Keratinocyte (primary cell): ENCODE measurements at regions not wholly inside any gene's neighbourhood (a gene's known extent, or its start where the extent isn't known, plus 50 kb on each side); places are given as distances from the start of the nearest gene placed in this dataset.

Source experiments
- DNase-seq: peaks from one replicate; pipeline ENCODE4 v3.0.0-alpha.2; 2011; ENCODE audit warnings: low read depth, missing footprints, low spot score
- FAIRE-seq: peaks from 2 replicates; lab custom pipeline; 2011; peaks lifted over from hg19 to GRCh38; lab: Jason Lieb, UNC
- H2AFZ ChIP-seq: 2 replicates; pipeline ENCODE4 v1.6.0; 2012; ENCODE audit warnings: low read length, control low read depth, inconsistent platforms; ENCODE audit not compliant: control insufficient read depth
- H3K27ac ChIP-seq: 2 replicates; pipeline ENCODE4 v1.5.1; 2011; ENCODE audit warnings: low read length; ENCODE audit not compliant: control insufficient read depth, insufficient read depth
- H3K27me3 ChIP-seq: 3 replicates; pipeline ENCODE4 v1.6.0; 2011; ENCODE audit warnings: low read length; ENCODE audit not compliant: control insufficient read depth, insufficient read depth; ENCODE audit errors: extremely low read depth
- H3K36me3 ChIP-seq, 2 experiments: 2 replicates in 1 of 2; 3 replicates in 1 of 2; pipeline ENCODE4 v1.5.1; 2011; ENCODE audit warnings: low read length in 2 of 2, mild to moderate bottlenecking in 1 of 2; ENCODE audit not compliant: control insufficient read depth in 2 of 2, insufficient read depth in 2 of 2; ENCODE audit errors: extremely low read depth in 1 of 2
- H3K4me1 ChIP-seq: 3 replicates; pipeline ENCODE4 v1.5.1; 2011; ENCODE audit warnings: low read length; ENCODE audit not compliant: control insufficient read depth, insufficient read depth; ENCODE audit errors: extremely low read depth
- H3K4me2 ChIP-seq: 3 replicates; pipeline ENCODE4 v1.6.0; 2011; ENCODE audit warnings: low read depth, low read length; ENCODE audit not compliant: control insufficient read depth, insufficient read depth; ENCODE audit errors: extremely low read depth
- H3K4me3 ChIP-seq, 3 experiments: fragments of 200-600 bp in 1 of 3; sonication (generic) in 1 of 3; 2 replicates in 2 of 3; 3 replicates in 1 of 3; pipeline ENCODE4 v1.5.1; 2011 to 2016; ENCODE audit warnings: low read length in 3 of 3, mild to moderate bottlenecking in 3 of 3, control low read depth in 2 of 3, inconsistent platforms in 1 of 3, low read depth in 1 of 3, mixed read lengths in 1 of 3, mixed run types in 1 of 3, moderate library complexity in 1 of 3; ENCODE audit not compliant: control insufficient read depth in 2 of 3, insufficient read depth in 2 of 3; ENCODE audit errors: extremely low read depth in 1 of 3
- H3K79me2 ChIP-seq: 2 replicates; pipeline ENCODE4 v1.6.0; 2012; ENCODE audit warnings: low read length; ENCODE audit not compliant: control insufficient read depth, insufficient read depth
- H3K9ac ChIP-seq: 3 replicates; pipeline ENCODE4 v1.6.0; 2011; ENCODE audit warnings: low read length; ENCODE audit not compliant: control insufficient read depth, insufficient read depth; ENCODE audit errors: extremely low read depth
- H3K9me1 ChIP-seq: 3 replicates; pipeline ENCODE4 v1.6.0; 2011; ENCODE audit warnings: low read length; ENCODE audit not compliant: control insufficient read depth, insufficient read depth; ENCODE audit errors: extremely low read depth
- H3K9me3 ChIP-seq: 2 replicates; pipeline ENCODE4 v1.5.1; 2012; ENCODE audit warnings: low read depth, low read length; ENCODE audit not compliant: control insufficient read depth
- H4K20me1 ChIP-seq: 3 replicates; pipeline ENCODE4 v1.6.0; 2011; ENCODE audit warnings: low read length; ENCODE audit not compliant: control insufficient read depth, insufficient read depth; ENCODE audit errors: extremely low read depth
- EZH2 ChIP-seq: IDR thresholded peaks from one replicate; pipeline ENCODE4 v1.6.1; 2012; ENCODE audit warnings: inconsistent platforms, mild to moderate bottlenecking, low read length, moderate library complexity
- dilution Hi-C: fragments of 300-500 bp; cut with MboI; formaldehyde crosslinking; loops from one replicate; pipeline ENCODE4 v1.7.0; 2020; ENCODE audit warnings: low sequenced_read_pairs; ENCODE audit not compliant: extremely low pct_ligation_motif_present
- TF ChIP-seq, protein P1 (sequence below), 3 experiments: IDR thresholded peaks in 1 of 3; conservative IDR thresholded peaks in 1 of 3; optimal IDR thresholded peaks in 1 of 3; 2 replicates in 2 of 3; 3 replicates in 1 of 3; pipeline versions ENCODE3 to v1.5.1; 2011; ENCODE audit warnings: low read length in 3 of 3, mild to moderate bottlenecking in 3 of 3, moderate library complexity in 2 of 3, control low read depth in 1 of 3, inconsistent platforms in 1 of 3; ENCODE audit not compliant: insufficient read depth in 2 of 3; ENCODE audit errors: extremely low read depth in 1 of 3

DNA sequence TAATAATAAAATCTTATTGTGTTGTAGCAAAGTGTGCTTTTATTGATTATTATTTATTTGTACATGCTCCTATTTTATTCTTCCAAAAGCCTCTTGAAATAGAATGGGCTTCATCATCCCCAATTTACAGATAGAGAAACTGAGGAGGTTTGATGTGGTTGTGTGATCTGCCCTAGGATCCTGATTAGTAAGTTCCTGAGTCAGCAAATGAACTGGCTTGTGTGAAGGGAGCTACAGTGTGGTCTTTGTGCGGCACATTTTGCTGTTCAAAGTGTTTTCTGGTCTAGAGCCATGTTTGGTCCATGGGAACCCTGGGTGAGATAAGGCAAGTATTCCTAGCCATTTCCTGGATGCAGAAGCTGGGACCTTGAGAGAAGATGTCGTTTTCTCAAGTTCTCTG is 326.9 kb downstream of the MEIS1 start:
- no peak overlapping the region for H2AFZ ChIP-seq
- H3K4me3 ChIP-seq, result no peak overlapping the region
- no peaks in the 10 kb centered on the region for H3K9me3 ChIP-seq
- no peaks in the 10 kb centered on the region for H3K4me1 ChIP-seq
- no peak for DNase-seq
- no peaks in the 10 kb centered on the region for H3K79me2 ChIP-seq
- FAIRE-seq, result no peak
- no peaks in the 10 kb centered on the region for H3K9me1 ChIP-seq
- no peaks in the 10 kb centered on the region for H3K36me3 ChIP-seq
- dilution Hi-C loops, result no loop called here
- H3K27me3 ChIP-seq, result no peaks in the 10 kb centered on the region
- no peak overlapping the region for H3K4me2 ChIP-seq
- no peak overlapping the region for H3K27ac ChIP-seq
- no peak overlapping the region for H3K9ac ChIP-seq
- no peak for TF ChIP-seq EZH2
- H4K20me1 ChIP-seq, result no peaks in the 10 kb centered on the region

DNA sequence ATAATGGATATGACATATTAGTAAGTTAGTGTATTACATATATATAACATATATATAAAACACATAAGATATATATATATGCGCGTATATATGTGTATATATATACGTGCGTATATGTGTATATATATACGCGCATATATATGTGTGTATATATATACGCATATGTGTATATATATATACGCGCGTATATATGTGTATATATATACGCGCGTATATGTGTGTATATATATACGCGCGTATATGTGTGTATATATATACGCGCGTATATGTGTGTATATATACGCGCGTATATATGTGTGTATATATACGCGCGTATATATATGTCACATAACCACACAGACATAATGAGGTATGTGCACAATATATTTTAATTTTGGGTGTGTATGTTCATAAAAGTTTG is 327.8 kb downstream of the MEIS1 start:
- no peak for FAIRE-seq
- no peak for DNase-seq
- H3K9me1 ChIP-seq, result no peaks in the 10 kb centered on the region
- no peak overlapping the region for H3K27ac ChIP-seq
- no peak overlapping the region for H2AFZ ChIP-seq
- H3K9ac ChIP-seq, result no peak overlapping the region
- no peaks in the 10 kb centered on the region for H3K36me3 ChIP-seq
- dilution Hi-C loops, result no loop called here
- no peak overlapping the region for H3K4me3 ChIP-seq
- H3K4me2 ChIP-seq, result no peak overlapping the region
- H3K4me1 ChIP-seq, result no peaks in the 10 kb centered on the region
- H4K20me1 ChIP-seq, result no peaks in the 10 kb centered on the region
- H3K79me2 ChIP-seq, result no peaks in the 10 kb centered on the region
- TF ChIP-seq, protein P1, sequence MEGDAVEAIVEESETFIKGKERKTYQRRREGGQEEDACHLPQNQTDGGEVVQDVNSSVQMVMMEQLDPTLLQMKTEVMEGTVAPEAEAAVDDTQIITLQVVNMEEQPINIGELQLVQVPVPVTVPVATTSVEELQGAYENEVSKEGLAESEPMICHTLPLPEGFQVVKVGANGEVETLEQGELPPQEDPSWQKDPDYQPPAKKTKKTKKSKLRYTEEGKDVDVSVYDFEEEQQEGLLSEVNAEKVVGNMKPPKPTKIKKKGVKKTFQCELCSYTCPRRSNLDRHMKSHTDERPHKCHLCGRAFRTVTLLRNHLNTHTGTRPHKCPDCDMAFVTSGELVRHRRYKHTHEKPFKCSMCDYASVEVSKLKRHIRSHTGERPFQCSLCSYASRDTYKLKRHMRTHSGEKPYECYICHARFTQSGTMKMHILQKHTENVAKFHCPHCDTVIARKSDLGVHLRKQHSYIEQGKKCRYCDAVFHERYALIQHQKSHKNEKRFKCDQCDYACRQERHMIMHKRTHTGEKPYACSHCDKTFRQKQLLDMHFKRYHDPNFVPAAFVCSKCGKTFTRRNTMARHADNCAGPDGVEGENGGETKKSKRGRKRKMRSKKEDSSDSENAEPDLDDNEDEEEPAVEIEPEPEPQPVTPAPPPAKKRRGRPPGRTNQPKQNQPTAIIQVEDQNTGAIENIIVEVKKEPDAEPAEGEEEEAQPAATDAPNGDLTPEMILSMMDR (optimal IDR thresholded peaks at IDR 0.05 in 1 of 3, IDR thresholded peaks at IDR 0.05 in 1 of 3, conservative IDR thresholded peaks at IDR 0.05 in 1 of 3; ENCODE audit: extremely low read depth in 1 of 3, insufficient read depth in 2 of 3, low read length in 3 of 3), result no peak
- TF ChIP-seq EZH2, result no peak
- no peaks in the 10 kb centered on the region for H3K27me3 ChIP-seq
- no peaks in the 10 kb centered on the region for H3K9me3 ChIP-seq

DNA sequence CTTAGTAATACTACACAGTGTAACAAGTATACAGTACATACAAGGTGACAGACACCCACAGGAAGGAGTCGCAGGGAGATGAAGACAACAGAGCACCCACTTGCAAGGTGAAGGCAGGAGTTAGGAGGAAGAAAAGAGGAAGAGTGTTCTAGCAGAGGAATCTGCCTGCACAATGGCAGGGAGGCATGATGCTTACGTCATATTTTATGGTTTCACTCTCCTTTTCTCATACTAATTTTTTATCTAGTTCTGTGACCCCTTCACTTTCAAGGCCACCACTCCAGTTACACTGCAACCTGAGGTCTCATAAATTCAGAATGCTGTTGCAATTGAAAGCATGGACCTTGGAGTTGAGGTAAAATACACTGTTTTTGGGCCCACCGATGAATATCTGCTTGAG is 331.7 kb downstream of the MEIS1 start:
- H4K20me1 ChIP-seq, result no peaks in the 10 kb centered on the region
- H3K4me2 ChIP-seq, result no peak overlapping the region
- H3K9me1 ChIP-seq, result no peaks in the 10 kb centered on the region
- H3K4me3 ChIP-seq, result no peak overlapping the region
- no peak for DNase-seq
- H3K36me3 ChIP-seq, result no peaks in the 10 kb centered on the region
- no peak overlapping the region for H3K9ac ChIP-seq
- no peaks in the 10 kb centered on the region for H3K4me1 ChIP-seq
- no peaks in the 10 kb centered on the region for H3K9me3 ChIP-seq
- no peak for FAIRE-seq
- TF ChIP-seq, protein P1 (optimal IDR thresholded peaks at IDR 0.05 in 1 of 3, IDR thresholded peaks at IDR 0.05 in 1 of 3, conservative IDR thresholded peaks at IDR 0.05 in 1 of 3; ENCODE audit: extremely low read depth in 1 of 3, insufficient read depth in 2 of 3, low read length in 3 of 3), result no peak
- no peak for TF ChIP-seq EZH2
- dilution Hi-C loops, result no loop called here
- no peaks in the 10 kb centered on the region for H3K27me3 ChIP-seq
- no peak overlapping the region for H3K27ac ChIP-seq
- H3K79me2 ChIP-seq, result no peaks in the 10 kb centered on the region
- no peak overlapping the region for H2AFZ ChIP-seq
